Psoas muscle (tissue), 7 donors: ENCODE measurements at regions not wholly inside any gene's neighbourhood (a gene's known extent, or its start where the extent isn't known, plus 50 kb on each side); places are given as distances from the start of the nearest gene placed in this dataset.

Experiments
- ATAC-seq, 4 donors: fragments of 200-7000 bp; cut with Tn5 transposase; one replicate each; pipeline ENCODE4 v1.9.1; 2020; ENCODE audit warnings: moderate library complexity in 3 of 4, mild to moderate bottlenecking in 2 of 4
- DNase-seq, 2 donors: peaks; one replicate each; pipeline ENCODE4 v3.0.0-alpha.2; 2020
- H3K27ac ChIP-seq: fragments of 200-600 bp; one replicate; pipeline ENCODE4 v1.8.0; 2022
- H3K27me3 ChIP-seq, 3 donors: fragments of 200-600 bp in 1 of 3; one replicate each; pipeline versions ENCODE4 v1.6.1 to v1.8.0; 2013 to 2022; ENCODE audit warnings: low read length in 2 of 3, mild to moderate bottlenecking in 2 of 3, moderate library complexity in 1 of 3; ENCODE audit not compliant: insufficient read depth in 3 of 3
- H3K36me3 ChIP-seq, 2 donors: fragments of 200-600 bp in 1 of 2; one replicate each; pipeline versions ENCODE4 v1.6.1 to v1.8.0; 2013 to 2022; ENCODE audit warnings: low read depth in 1 of 2, mild to moderate bottlenecking in 1 of 2, moderate library complexity in 1 of 2; ENCODE audit not compliant: insufficient read depth in 1 of 2
- H3K4me1 ChIP-seq: fragments of 200-600 bp; one replicate; pipeline ENCODE4 v1.8.0; 2022
- H3K4me3 ChIP-seq: fragments of 200-600 bp; one replicate; pipeline ENCODE4 v1.8.0; 2022; ENCODE audit warnings: mild to moderate bottlenecking
- H3K9me3 ChIP-seq: fragments of 200-600 bp; one replicate; pipeline ENCODE4 v1.8.0; 2022
- CTCF ChIP-seq: fragments of 200-600 bp; IDR thresholded peaks from one replicate; pipeline ENCODE4 v1.8.0; 2022; ENCODE audit warnings: antibody characterized with exemption
- WGBS, 3 donors: extraction: QIAGEN DNeasy Blood & Tissue Kit; methylation state at CpG; one replicate each; pipeline versions ENCODE4 v1.1.6 to v1.1.7; 2013; 5-methylcytosine and 5-hydroxymethylcytosine counted together
- intact Hi-C, 2 donors: fragments of 100-400 bp; cut with DNase I; formaldehyde crosslinking; loops; one replicate each; pipeline versions ENCODE4 v1.11.0 to v1.14.2; 2022
- donor health status: healthy with polysubstance abuse.
- donor health status: DM: no; HTN: no; CAD: no; lungs with moderate emphysema.
- donor health status: Bipolar disorder and iron deficiency.
- donor health status: healthy.
- donor health status: DM: yes; HTN: yes; CAD: no.
- donor health status: DM: no; HTN: no; CAD: no.
- donor health status: DM: yes; HTN: yes; CAD: no.

- WGBS, 3 donors, result 43 to 66% (median 56%) methylated on average over 3 of the region's 3 CpGs
- Histone ChIP-seq H3K9me3 (no peaks in the 10 kb centered on the region), H3K27ac (no peak overlapping the region), H3K36me3 (no peaks in the 10 kb centered on the region), H3K4me3 (no peak overlapping the region), H3K4me1 (peaks cover 8% of the 10 kb centered on the region), H3K27me3 (no peaks in the 10 kb centered on the region)
- no peak for ATAC-seq
- DNase-seq, result no peak
- no peak for TF ChIP-seq CTCF
- intact Hi-C loops, result no loop called here
Observed at GRCh38 chr2:144240656-144241339, 279.1 kb downstream of the ZEB2 start.

GRCh38 chr2:144239726-144240125 lies 280.2 kb downstream of the ZEB2 start:
- ATAC-seq (no peak), DNase-seq (no peak)
- H3K4me3 ChIP-seq, result no peak overlapping the region
- H3K27me3 ChIP-seq, result no peaks in the 10 kb centered on the region
- no peak overlapping the region for H3K27ac ChIP-seq
- intact Hi-C loops, result no loop called here
- no peaks in the 10 kb centered on the region for H3K9me3 ChIP-seq
- H3K36me3 ChIP-seq, result no peaks in the 10 kb centered on the region
- peaks cover 8% of the 10 kb centered on the region for H3K4me1 ChIP-seq
- WGBS, 3 donors, result 95 to 100% (median 100%) methylated on average over 1 of the region's 1 CpG
- TF ChIP-seq CTCF, result no peak

- no peak for DNase-seq
- Histone ChIP-seq H3K27me3 (no peaks in the 10 kb centered on the region), H3K4me3 (no peak overlapping the region), H3K27ac (no peak overlapping the region), H3K9me3 (no peaks in the 10 kb centered on the region), H3K36me3 (no peaks in the 10 kb centered on the region), H3K4me1 (peaks cover 8% of the 10 kb centered on the region)
- TF ChIP-seq CTCF, result no peak
- WGBS, 3 donors, result 94 to 97% (median 94%) methylated on average over 1 of the region's 1 CpG
- intact Hi-C loops, result no loop called here
- no peak for ATAC-seq
Observed at GRCh38 chr2:144239306-144239705, 280.6 kb downstream of the ZEB2 start.

GRCh38 chr2:144237830-144238627 lies 281.9 kb downstream of the ZEB2 start:
- H3K36me3 ChIP-seq, result no peaks in the 10 kb centered on the region
- DNase-seq (no peak), ATAC-seq (peak in 1 of 4 donors; percentile 49)
- 48 to 61% (median 58%) methylated on average over 2 of the region's 2 CpGs for WGBS, 3 donors
- no peak overlapping the region for H3K4me3 ChIP-seq
- TF ChIP-seq CTCF, result no peak
- peaks cover 8% of the 10 kb centered on the region for H3K4me1 ChIP-seq
- no peaks in the 10 kb centered on the region for H3K27me3 ChIP-seq
- no peaks in the 10 kb centered on the region for H3K9me3 ChIP-seq
- intact Hi-C loops, result no loop called here
- no peak overlapping the region for H3K27ac ChIP-seq
